IMR-90 (cell line): ENCODE measurements at regions not wholly inside any gene's neighbourhood (a gene's known extent, or its start where the extent isn't known, plus 50 kb on each side); places are given as distances from the start of the nearest gene placed in this dataset.

Experiments
- CEBPB ChIP-seq: IDR thresholded peaks from 2 replicates; pipeline ENCODE4 v1.6.1; 2012; ENCODE audit warnings: low read depth, low read length, improper control_type of control experiment
- CHD1 ChIP-seq: IDR thresholded peaks from 2 replicates; pipeline ENCODE4 v1.6.1; 2012; ENCODE audit warnings: low read depth, low read length, improper control_type of control experiment
- MAFK ChIP-seq: IDR thresholded peaks from 2 replicates; pipeline ENCODE4 v1.6.1; 2012; ENCODE audit warnings: low read depth, low read length, improper control_type of control experiment
- MXI1 ChIP-seq: IDR thresholded peaks from 2 replicates; pipeline ENCODE4 v1.6.1; 2012; ENCODE audit warnings: low read depth, mild to moderate bottlenecking, low read length, moderate library complexity, borderline replicate concordance
- POLR2A ChIP-seq: IDR thresholded peaks from 2 replicates; pipeline ENCODE4 v1.6.1; 2012; ENCODE audit warnings: mild to moderate bottlenecking, low read depth, low read length
- RAD21 ChIP-seq: IDR thresholded peaks from 2 replicates; pipeline ENCODE4 v1.6.1; 2012; ENCODE audit warnings: low read length, improper control_type of control experiment
- RCOR1 ChIP-seq: IDR thresholded peaks from 2 replicates; pipeline ENCODE4 v1.6.1; 2012; ENCODE audit warnings: mild to moderate bottlenecking, low read length, improper control_type of control experiment; ENCODE audit not compliant: insufficient replicate concordance
- SMC3 ChIP-seq: fragments of 150-350 bp; IDR thresholded peaks from 2 replicates; pipeline ENCODE4 v1.6.1; 2016; ENCODE audit warnings: low read depth, mild to moderate bottlenecking, antibody characterized with exemption, low read length, moderate library complexity
- TF ChIP-seq, protein P1 (sequence below): conservative IDR thresholded peaks from 2 replicates; pipeline ENCODE4 v1.5.1; 2012; ENCODE audit warnings: mild to moderate bottlenecking, low read depth, low read length, improper control_type of control experiment
- TF ChIP-seq, protein P2 (sequence below): fragments of 150-350 bp; IDR thresholded peaks from 2 replicates; pipeline ENCODE4 v1.6.1; 2016; ENCODE audit warnings: low read depth, mild to moderate bottlenecking, low read length, moderate library complexity, borderline replicate concordance

DNA sequence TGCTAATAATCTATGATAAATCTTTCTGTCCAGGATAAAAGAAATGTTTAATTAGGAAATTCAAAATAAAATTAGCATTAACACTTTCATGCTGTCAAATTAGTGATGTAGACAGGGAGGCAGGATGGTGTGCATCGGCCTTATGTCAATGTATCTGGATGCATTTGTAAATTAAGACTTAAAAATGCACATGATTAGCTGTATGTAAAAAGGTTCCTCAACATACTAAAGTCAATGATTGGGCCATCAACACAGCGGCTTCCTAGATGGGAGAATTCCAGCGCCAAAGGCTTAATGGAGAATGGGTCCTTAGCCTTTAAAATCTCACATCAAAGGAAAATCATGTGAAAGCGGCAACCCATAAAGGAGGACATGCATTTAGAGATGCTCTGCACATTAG is 77.5 kb upstream of the ZEB2 start:
- TF ChIP-seq, protein P1, sequence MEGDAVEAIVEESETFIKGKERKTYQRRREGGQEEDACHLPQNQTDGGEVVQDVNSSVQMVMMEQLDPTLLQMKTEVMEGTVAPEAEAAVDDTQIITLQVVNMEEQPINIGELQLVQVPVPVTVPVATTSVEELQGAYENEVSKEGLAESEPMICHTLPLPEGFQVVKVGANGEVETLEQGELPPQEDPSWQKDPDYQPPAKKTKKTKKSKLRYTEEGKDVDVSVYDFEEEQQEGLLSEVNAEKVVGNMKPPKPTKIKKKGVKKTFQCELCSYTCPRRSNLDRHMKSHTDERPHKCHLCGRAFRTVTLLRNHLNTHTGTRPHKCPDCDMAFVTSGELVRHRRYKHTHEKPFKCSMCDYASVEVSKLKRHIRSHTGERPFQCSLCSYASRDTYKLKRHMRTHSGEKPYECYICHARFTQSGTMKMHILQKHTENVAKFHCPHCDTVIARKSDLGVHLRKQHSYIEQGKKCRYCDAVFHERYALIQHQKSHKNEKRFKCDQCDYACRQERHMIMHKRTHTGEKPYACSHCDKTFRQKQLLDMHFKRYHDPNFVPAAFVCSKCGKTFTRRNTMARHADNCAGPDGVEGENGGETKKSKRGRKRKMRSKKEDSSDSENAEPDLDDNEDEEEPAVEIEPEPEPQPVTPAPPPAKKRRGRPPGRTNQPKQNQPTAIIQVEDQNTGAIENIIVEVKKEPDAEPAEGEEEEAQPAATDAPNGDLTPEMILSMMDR, result no peak
- no peak for TF ChIP-seq CEBPB
- no peak for TF ChIP-seq MXI1
- no peak for TF ChIP-seq RCOR1
- TF ChIP-seq RAD21, result no peak
- no peak for TF ChIP-seq POLR2A
- TF ChIP-seq, protein P2, sequence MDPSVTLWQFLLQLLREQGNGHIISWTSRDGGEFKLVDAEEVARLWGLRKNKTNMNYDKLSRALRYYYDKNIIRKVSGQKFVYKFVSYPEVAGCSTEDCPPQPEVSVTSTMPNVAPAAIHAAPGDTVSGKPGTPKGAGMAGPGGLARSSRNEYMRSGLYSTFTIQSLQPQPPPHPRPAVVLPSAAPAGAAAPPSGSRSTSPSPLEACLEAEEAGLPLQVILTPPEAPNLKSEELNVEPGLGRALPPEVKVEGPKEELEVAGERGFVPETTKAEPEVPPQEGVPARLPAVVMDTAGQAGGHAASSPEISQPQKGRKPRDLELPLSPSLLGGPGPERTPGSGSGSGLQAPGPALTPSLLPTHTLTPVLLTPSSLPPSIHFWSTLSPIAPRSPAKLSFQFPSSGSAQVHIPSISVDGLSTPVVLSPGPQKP, result no peak
- no peak for TF ChIP-seq MAFK
- no peak for TF ChIP-seq SMC3
- no peak for TF ChIP-seq CHD1
